G401 (cell line): ENCODE measurements at regions not wholly inside any gene's neighbourhood (a gene's known extent, or its start where the extent isn't known, plus 50 kb on each side); places are given as distances from the start of the nearest gene placed in this dataset.
A peak's percentile ranks its signal among the peaks of the same experiment; 100 is the strongest.
"Not testable (repeated sequence)": the region's sequence is repeated elsewhere in the genome, so short reads cannot be mapped to it uniquely, and the experiment has no call there.

Source experiments
- DNase-seq: peaks from one replicate; pipeline ENCODE4 v3.0.0-alpha.2; 2015; ENCODE audit warnings: low spot score
- in situ Hi-C: cut with HindIII; loops from 2 replicates; pipeline ENCODE4 v1.10.0; 2016; ENCODE audit warnings: low sequenced_read_pairs, mixed read lengths

- no peak for DNase-seq
- in situ Hi-C loops: no loop called here
Measured at GRCh38 chr1:95497566-95497965, 263.6 kb downstream of the RWDD3 start.

DNA sequence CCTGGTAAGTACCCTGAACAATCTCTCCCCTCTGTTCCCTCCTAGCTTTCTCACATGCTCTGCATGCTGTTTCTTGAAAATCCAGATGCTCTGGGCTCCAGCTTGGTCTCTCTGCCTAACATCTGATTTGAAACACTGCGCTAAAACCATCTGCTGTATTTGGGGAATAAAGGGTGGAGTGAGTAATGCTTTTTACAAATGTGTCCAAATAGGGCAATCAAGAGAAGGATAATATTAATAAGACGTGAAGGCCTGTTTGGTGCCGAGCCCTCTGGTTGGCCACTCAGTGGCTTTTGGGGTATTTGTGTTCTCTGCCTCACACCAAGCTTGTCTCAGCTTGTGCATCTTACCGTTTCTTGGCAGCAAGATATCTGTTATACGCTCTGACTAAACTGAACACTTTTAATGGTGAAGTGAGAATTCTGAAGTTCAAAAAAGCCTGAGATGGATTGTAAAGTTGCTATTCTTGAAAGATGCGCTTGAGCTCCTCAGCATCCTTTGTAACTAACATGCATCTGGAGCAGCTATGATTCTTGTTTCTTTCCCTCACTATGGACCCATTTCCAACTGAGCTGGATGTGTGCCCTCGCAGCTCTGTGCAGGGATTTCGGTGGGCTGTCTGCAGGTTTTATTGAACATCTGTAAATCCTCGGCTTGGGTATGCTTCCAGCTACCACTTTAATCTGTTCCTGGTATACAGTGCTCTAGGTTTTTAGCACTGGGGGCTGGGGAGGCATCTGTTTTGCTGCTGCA is 269.4 kb downstream of the RWDD3 start:
- DNase-seq: no peak
- in situ Hi-C loops: no loop called here

DNA sequence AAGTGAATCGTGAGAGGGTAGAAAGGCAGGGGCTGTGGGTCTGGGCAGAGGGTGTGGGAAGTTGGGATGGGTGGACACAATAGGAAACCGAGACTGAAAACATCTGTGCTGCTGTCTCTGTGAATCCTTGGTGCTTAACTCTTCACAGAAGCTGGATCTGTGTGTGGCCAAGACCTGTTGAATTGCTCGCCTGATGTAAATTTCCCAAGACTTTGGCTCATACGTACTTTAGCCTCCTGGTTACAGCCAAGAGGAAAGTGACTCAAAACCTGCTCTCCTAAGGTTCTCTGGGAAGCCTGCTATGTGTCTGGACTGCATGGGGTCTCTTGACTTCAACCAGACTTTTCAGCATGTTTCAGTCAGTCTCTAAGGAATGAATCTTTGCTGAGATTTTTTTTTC is 270.3 kb downstream of the RWDD3 start:
- in situ Hi-C loops: no loop called here
- DNase-seq: no peak

DNA sequence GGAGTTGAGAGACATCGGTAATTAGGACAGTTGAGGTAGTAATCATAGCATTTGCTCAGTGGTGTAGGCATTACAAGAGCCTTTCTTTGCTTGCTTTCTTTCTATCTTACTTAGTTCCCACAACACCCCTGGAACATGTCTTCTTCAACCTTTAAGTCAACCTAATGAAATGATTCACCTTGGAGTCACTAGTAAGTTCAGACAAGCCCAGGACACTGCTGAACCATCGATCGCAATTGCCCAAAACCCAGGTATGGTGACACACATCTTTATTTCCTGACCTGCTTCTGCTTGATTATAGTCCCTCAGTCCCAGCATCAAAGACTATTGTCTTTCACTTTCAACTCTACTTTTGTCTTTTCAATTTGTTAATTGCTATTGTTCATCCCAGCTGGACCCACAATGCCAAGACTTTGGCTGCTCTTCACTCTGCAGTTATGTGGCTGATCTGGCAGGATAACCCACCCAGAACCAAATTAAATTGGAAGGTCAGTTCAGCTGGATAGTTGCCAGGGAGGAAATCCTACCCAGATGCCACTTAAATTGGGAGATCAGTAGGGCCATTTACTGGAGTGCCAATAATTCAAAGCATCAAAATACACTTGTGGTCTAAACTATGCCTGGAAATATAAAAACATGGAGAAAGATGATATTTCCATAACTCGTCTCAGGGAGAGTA is 272.9 kb downstream of the RWDD3 start:
- no peak for DNase-seq
- in situ Hi-C loops: no loop called here

- in situ Hi-C loops: no loop called here
- DNase-seq: peak; percentile 78
Measured at GRCh38 chr1:95509989-95510388, 276.0 kb downstream of the RWDD3 start.

- in situ Hi-C loops: no loop called here
- no peak for DNase-seq
Measured at GRCh38 chr1:95512925-95513324, 278.9 kb downstream of the RWDD3 start.

DNA sequence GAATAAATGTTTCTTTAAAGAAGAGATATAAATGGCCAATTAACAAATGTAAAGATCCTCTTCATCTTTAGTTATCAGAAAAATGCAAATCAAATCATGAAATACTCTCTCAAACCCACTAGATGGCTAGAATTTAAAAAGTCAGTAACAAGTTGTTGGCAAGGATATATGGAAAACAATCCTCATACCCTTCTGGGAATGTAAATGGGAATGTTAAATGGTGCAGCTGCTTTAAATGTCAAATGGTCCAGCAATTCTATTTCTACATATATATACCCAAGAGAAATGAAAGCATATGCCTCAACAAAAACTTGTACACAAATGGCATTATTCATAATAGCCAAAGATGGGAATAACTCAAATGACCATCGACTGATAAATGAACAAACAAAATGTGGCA is 283.5 kb downstream of the RWDD3 start:
- in situ Hi-C loops: no loop called here
- no peak for DNase-seq

DNA sequence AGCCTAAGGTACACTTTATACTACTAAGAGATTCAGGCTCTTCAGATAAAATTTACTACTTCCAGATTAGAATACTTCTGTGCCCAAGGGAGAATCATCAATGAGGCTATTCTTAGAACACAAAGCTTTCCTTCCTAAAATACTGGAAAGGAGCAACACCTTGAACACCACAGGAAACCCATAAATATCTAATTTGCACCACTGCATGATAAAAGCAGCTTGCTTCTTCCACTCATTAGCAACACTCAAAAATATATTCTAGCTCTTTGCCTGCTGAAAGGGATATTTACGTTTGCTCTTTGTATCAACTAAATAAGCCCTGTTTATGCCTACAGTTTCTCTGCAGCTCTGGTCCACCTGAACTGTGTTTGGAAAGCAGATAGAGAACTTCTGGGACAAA is 284.3 kb downstream of the RWDD3 start:
- in situ Hi-C loops: no loop called here
- no peak for DNase-seq

- DNase-seq: no peak
- in situ Hi-C loops: no loop called here
Measured at GRCh38 chr1:95520390-95520789, 286.4 kb downstream of the RWDD3 start.

DNA sequence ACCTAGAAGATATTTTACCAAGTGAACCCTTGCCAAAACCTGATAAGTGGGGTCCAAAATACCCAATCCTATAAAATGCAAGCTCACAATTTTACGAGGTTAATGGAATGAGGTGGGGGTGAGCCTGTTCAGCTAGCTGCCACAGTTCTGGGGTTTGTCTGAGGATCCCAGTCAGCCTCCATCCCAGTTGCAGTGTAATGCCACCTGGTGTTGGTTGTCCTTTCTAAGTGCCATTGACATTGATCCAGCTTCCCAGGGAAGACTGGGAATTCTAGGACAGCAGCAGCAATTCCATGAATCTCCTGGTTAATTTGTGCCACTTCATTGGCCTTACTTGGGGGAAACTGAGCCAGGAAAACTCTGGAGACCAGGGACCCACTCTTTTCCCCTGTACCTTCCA is 298.3 kb downstream of the RWDD3 start:
- DNase-seq: no peak
- in situ Hi-C loops: no loop called here

- DNase-seq: no peak
- in situ Hi-C loops: no loop called here
Measured at GRCh38 chr1:95534985-95535384, 301.0 kb downstream of the RWDD3 start.

- DNase-seq: no peak
- in situ Hi-C loops: no loop called here
Measured at GRCh38 chr1:95535614-95536013, 301.6 kb downstream of the RWDD3 start.

- no peak for DNase-seq
- in situ Hi-C loops: no loop called here
Measured at GRCh38 chr1:95536501-95536900, 302.5 kb downstream of the RWDD3 start.

DNA sequence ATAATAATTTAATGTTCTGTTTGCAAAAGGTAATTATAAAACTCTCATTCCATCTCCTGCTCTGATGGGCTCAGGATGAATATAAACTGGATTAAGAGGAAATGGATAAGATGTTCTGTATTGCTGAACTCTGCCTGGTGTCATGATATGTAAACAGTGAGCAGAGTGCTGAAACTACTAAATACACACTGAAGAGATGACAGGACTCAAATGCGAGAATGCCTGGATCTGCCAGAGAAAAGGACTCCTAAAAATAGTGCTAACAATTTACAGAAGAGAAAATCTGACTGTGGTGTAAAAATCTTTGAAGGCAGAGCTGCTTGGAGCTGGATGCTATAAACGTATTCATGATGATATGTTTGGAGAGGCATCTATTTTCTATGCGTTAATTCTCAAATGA is 303.2 kb downstream of the RWDD3 start:
- no peak for DNase-seq
- in situ Hi-C loops: no loop called here

- DNase-seq, in situ Hi-C loops: not testable (repeated sequence)
Measured at GRCh38 chr1:95538242-95538641, 304.2 kb downstream of the RWDD3 start.

DNA sequence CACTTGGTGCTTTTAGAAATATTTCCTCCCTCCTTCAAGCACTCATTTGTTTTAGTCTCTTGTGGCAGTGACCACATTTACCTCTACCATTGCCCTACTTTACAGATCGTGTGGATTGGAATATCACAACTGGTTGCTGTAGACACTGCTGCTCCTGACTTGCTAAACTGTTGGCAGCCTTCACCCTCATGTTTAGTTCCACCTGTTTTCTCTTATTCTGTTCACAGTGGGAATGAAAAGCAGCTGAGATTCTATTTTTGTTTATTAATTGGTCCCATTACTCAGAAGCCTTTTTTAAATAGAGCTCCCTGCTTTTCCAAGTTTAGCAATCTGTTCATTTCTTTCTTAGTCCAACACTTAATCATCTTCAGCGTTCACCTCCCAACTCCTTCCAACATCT is 308.9 kb downstream of the RWDD3 start:
- in situ Hi-C loops: no loop called here
- DNase-seq: no peak

- no peak for DNase-seq
- in situ Hi-C loops: no loop called here
Measured at GRCh38 chr1:95547005-95547404, 313.0 kb downstream of the RWDD3 start.

DNA sequence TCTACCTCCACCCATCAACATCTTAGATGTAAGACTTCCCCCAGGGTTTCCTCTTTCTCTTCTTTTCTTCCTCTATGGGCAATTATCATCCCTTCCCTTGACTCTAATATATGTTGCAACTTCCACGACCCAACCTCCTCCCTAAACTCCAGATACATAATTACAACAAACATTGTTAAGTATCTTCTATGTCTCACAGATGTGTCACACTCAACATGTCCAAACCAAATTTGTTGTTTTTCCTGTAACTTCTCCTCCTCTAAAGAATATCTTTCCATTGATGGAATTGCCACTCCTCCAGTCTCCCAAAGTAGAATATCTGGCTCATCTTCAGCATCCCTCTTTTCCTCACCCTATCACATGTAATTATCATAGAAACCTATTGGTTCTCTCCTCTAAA is 314.2 kb downstream of the RWDD3 start:
- in situ Hi-C loops: no loop called here
- DNase-seq: no peak

DNA sequence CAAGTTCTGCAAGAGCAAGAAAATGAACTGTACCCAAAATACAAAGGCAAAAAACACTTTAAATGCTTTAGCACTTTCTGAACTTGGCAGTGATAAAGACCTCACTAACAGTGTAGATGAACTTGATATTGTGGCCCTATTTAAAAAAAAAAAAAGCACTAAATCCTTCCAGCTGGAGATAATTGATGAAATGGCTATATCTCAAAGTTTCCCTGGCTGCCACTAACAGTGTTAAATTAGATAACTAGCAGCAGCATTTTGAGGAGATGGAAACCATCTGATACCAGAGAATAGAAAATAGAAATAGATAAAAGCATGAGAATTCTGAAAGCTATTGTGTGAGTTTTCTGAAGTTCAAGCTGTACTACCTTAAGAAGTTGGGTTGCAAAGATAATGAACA is 317.2 kb downstream of the RWDD3 start:
- in situ Hi-C loops: no loop called here
- no peak for DNase-seq

GRCh38 chr1:95553595-95553994 is 319.6 kb downstream of the RWDD3 start:
- DNase-seq: no peak
- in situ Hi-C loops: no loop called here

- in situ Hi-C loops: no loop called here
- no peak for DNase-seq
Measured at GRCh38 chr1:95554408-95554807, 320.4 kb downstream of the RWDD3 start.
